Hematopoietic multipotent progenitor cell (in vitro differentiated cells): ENCODE measurements at regions not wholly inside any gene's neighbourhood (a gene's known extent, or its start where the extent isn't known, plus 50 kb on each side); places are given as distances from the start of the nearest gene placed in this dataset.
"Not testable (repeated sequence)": the region's sequence is repeated elsewhere in the genome, so short reads cannot be mapped to it uniquely, and the experiment has no call there.

Experiments
- DNase-seq, 3 donors: peaks; one replicate each; pipeline ENCODE4 v3.0.0-alpha.2; 2011 to 2015; ENCODE audit warnings: low read depth in 2 of 3, low spot score in 2 of 3

GRCh38 chr12:89192429-89192828 is 159.9 kb downstream of the DUSP6 start:
- no peak for DNase-seq

DNA sequence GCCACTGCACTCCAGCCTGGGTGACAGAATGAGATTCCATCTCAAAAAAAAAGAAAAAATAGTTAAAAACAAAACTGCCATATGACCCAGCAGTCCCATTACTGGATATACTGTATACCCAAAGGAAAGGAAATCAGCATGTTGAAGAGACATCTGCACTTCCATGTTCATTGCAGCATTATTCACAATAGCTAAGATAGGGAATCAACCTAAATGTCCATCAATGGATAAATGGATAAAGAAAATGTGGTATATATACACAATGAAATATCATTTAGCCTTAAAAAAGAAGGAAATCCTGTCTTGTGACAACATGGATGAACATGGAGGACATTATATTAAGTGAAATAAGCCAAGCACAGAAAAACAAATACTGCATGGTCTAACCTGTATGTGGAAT is 160.7 kb downstream of the DUSP6 start:
- DNase-seq = not testable (repeated sequence)

GRCh38 chr12:89189448-89189847 is 162.9 kb downstream of the DUSP6 start:
- peak in 1 of 3 donors; percentile 37 for DNase-seq

GRCh38 chr12:89187507-89187906 is 164.8 kb downstream of the DUSP6 start:
- DNase-seq = no peak

- no peak for DNase-seq
Observed at GRCh38 chr12:89185889-89186288, 166.4 kb downstream of the DUSP6 start.

DNA sequence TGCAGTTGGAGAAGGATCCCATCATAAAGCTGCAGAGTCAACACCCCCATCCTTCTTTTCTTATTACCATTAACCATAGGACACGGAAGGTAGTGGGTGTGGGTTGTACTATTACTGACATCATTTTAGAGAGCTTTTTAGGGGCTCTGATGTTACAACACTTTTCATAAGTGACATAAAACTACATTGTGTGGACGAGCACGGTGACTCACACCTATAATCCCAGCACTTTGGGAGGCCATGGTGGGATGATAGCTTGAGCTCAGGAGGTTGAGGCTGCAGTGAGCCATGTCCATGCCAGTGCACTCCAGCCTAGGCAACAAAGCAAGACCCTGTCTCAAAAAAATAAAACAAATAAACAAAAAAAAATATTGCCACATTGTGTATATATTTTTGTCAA is 167.1 kb downstream of the DUSP6 start:
- DNase-seq = no peak

- DNase-seq = no peak
Observed at GRCh38 chr12:89183985-89184435, 168.3 kb downstream of the DUSP6 start.

- no peak for DNase-seq
Observed at GRCh38 chr12:89181271-89181920, 170.9 kb downstream of the DUSP6 start.

GRCh38 chr12:89180496-89180895 is 171.8 kb downstream of the DUSP6 start:
- DNase-seq = no peak

GRCh38 chr12:89179983-89180382 is 172.3 kb downstream of the DUSP6 start:
- DNase-seq = peak in 2 of 3 donors; percentile 66 to 70

DNA sequence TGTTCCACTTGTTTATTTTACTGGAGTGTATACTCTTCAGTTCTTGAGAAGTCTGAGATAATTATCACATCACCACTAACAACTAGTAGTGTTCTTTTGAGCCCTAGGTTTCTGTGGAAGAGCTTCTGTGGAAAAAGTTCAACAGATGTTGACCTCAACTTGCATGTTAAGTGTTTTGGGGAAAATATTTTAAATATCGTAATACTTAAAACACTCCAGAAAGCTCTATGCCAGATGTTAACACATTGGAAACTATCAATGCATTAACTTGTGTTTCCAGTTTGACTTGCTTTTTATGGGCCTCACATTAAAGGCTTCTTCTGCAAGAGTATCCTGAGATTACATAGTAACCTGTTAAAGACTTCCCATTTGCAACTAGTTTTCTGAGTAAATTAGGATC is 173.1 kb downstream of the DUSP6 start:
- DNase-seq = no peak

DNA sequence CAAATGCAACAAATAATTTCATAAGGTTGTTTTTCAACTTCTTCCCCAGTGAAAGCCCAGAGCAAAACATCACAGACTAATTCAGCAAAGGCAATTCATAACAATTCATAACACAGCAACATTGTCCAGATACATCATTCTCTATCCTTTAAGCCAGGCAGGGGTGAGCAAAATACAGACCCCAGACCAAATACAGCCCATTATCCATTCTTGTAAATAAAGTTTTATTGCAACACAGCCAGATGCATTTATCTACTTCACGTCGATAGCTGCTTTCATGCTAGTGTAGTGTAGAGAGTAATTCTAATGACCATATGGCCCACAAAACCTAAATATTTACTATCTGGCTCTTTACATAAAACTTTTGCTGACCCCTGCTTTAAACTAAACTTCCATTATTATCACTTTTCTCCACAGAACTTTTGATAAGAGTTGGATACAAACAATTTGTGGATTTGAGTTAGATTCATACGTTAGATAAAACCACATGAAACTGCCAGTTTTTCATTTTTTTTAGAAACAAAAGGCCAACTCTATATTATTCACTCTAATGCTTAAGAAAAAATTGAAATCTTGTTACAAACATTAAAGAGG is 174.4 kb downstream of the DUSP6 start:
- no peak for DNase-seq

GRCh38 chr12:89176676-89177075 is 175.6 kb downstream of the DUSP6 start:
- peak in 1 of 3 donors; percentile 58 for DNase-seq

- no peak for DNase-seq
Observed at GRCh38 chr12:89173678-89174077, 178.6 kb downstream of the DUSP6 start.

DNA sequence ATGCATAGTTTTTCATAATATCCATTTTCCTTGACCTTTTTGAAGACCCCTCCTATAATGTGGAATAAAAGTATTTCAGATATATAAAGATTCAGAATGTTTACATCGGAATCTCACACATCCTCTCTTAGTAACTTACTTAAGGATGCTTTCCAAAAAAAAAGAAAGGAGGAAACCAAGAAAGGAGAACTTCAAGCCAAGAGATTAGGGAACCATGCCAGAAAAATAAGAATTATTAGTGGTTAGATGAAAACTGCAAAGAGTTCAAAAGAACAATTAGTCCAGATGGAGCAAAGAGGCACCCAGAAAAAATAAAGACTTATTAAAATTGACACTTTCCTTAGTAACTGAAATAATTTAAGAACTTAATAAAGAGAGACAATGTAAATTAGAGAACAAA is 179.2 kb downstream of the DUSP6 start:
- peak in 1 of 3 donors; percentile 45 for DNase-seq

DNA sequence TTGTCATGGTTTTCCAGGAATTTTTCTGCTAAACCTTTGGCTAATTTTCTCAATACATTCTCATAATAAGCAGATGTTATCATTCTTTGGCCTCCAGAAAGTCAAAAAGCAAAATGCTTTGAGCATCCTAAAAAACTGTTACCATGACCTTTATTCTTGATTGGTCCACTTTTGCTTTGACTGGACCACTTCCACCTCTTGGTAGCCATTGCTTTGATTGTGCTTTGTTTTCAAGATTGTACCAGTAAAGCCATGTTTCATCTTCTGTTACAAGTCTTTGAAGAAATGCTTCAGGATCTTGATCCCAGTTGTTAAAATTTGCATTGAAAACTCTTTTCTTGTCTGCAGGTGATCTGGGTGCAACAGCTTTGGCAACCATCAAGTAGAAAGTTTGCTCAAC is 180.1 kb downstream of the DUSP6 start:
- DNase-seq = no peak

- no peak for DNase-seq
Observed at GRCh38 chr12:89169321-89169720, 183.0 kb downstream of the DUSP6 start.

- DNase-seq = no peak
Observed at GRCh38 chr12:89167986-89168385, 184.3 kb downstream of the DUSP6 start.

DNA sequence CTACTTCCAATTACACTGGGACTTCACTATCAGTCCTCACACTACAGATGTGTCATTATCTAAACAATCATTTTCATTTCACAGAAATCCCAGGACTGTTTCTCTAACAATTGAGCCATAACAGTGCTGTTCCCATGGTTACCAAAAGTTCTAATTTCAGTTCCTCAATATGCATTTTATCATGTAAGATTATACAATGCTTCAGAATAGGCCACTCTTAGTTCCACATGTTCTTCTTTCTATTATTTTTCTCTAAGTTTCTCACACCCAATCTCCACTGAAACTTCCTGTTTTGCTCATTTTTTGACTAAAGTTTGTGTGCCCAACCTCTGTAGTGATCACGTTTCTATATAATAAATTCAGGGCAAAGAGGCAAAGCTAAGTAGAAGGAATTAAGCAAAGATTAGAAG is 185.8 kb downstream of the DUSP6 start:
- DNase-seq = peak in 2 of 3 donors; percentile 72 to 92

- DNase-seq = no peak
Observed at GRCh38 chr12:89166121-89166520, 186.2 kb downstream of the DUSP6 start.

DNA sequence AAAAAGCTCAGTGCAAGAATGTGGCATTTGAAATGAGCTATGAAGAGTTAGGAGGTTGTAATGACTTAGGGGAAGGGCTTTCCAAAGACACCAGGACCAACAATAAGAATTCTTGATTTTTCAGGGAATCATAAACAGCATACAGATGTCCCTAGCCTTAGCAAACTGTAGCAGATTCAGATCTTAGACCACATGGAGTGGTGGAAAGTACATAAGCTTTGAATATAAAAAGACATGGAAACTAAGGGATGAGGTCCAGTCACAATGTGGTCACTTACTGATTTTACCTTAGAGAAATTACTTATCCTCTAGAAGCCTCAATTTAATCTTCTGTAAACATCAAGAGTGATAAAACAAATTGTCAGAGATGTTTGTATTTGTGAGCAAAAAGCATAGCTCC is 186.6 kb downstream of the DUSP6 start:
- no peak for DNase-seq

DNA sequence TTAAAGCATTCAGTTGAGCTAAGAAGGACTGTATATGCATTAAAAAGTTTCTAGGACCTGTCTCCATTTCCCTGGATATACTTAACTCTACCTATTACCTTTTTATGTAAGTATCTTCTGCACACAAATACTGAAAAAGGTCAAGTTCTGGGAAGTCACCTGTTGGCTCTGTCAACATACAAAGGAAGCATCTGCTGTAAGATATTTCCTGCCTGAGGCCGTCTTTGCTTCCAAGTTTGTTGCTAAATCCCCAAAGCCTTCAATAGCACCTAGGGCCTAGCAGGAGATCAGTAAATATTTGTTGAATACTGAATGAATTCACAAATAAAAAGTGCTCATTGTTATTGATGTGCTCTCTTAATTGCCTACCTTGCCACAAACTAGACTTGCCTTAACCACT is 188.4 kb downstream of the DUSP6 start:
- DNase-seq = peak in 2 of 3 donors; percentile 35 to 54
